ENCODE measurements at regions not wholly inside any gene's neighbourhood (a gene's known extent, or its start where the extent isn't known, plus 50 kb on each side); places are given as distances from the start of the nearest gene placed in this dataset.

DNA sequence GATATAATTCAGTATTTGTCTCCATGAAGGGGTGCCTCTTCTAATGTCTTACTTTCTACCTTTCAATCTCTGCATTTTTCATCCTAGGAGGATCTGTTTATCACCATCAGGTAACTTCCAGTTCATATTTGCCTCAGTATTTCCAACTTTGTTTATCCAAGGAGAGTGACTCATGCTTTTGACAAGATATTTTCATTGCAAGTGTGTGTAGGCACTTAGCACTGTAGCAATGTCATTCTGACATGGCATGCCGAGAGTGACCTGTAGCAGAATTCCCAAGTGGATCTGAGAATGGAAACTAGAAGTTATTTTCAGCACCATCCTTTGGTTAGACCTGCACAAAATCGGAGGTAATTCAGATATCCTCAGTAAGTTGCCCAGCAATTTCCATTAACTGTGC is 129.9 kb downstream of the INHBA start:
- TF ChIP-seq, protein P1, sequence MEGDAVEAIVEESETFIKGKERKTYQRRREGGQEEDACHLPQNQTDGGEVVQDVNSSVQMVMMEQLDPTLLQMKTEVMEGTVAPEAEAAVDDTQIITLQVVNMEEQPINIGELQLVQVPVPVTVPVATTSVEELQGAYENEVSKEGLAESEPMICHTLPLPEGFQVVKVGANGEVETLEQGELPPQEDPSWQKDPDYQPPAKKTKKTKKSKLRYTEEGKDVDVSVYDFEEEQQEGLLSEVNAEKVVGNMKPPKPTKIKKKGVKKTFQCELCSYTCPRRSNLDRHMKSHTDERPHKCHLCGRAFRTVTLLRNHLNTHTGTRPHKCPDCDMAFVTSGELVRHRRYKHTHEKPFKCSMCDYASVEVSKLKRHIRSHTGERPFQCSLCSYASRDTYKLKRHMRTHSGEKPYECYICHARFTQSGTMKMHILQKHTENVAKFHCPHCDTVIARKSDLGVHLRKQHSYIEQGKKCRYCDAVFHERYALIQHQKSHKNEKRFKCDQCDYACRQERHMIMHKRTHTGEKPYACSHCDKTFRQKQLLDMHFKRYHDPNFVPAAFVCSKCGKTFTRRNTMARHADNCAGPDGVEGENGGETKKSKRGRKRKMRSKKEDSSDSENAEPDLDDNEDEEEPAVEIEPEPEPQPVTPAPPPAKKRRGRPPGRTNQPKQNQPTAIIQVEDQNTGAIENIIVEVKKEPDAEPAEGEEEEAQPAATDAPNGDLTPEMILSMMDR (IDR thresholded peaks at IDR 0.05) = no peak
- no peak for TF ChIP-seq POLR2A (IDR thresholded peaks at IDR 0.05)
- no peak for TF ChIP-seq EP300 (IDR thresholded peaks at IDR 0.05)
